GM21367 (cell line): ENCODE measurements at regions not wholly inside any gene's neighbourhood (a gene's known extent, or its start where the extent isn't known, plus 50 kb on each side); places are given as distances from the start of the nearest gene placed in this dataset.
"Not testable (repeated sequence)": the region's sequence is repeated elsewhere in the genome, so short reads cannot be mapped to it uniquely, and the experiment has no call there.

ENCODE experiments used
- ATAC-seq: cut with Tn5 transposase; IDR thresholded peaks from one replicate; pipeline ENCODE4 v1.9.1; 2021; ENCODE audit not compliant: unreplicated experiment

DNA sequence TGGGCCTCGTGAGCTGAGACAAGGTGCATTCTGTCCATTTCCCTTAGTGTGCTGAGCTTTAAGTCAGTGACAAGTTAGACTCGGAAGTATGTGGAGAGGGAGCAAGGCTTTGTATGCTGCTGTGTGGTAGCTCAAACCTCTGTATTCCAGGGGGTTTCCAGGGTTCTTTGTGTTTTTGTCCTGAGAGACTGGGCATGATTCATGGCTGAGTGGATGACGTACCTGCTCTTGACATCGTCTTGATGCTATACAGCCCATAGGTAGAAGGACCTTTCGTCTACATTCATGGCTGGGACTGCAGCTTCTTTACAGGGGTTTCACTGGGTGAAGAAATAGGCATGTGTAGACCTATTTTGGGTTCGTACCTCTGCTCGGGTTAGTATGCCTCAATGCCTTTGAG, 162.7 kb upstream of the WDR1 start:
- ATAC-seq, result no peak

DNA sequence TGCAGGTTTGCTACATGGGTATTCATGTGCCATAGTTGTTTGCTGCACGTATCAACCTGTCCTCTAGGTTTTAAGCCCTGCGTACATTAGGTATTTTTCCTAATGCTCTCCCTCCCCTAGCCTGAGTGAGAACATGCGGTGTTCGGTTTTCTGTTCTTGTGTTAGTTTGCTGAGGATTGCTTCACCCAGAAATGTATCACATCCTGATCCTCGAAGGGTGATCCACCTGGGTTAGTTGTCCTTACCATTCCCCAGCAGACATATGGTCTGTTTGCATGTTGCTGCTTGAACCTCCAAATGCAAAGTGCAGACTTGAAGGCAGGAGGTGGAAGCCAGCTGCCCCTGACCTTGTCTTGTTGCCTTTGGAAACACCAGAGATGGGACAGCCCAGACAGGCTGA, 161.5 kb upstream of the WDR1 start:
- ATAC-seq, result no peak

DNA sequence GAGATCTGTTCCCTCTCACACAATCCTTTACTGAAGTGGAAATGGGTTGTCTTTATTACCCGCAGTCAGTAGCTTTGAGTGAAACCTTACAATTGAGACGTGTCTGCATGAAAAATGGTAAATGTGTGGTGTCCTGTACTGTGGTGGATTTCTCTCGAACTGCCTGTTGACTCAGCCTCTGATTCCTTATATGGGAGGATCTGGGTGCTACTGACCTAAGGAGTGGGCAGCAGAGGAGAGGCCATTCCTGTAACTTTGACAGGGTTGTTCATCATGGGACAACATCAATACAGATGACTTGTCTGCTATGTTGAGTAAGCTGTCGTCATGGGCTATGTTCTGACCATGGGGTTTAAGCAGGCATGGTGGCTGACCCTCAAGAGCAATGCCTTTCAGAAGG, 159.6 kb upstream of the WDR1 start:
- ATAC-seq, result no peak

DNA sequence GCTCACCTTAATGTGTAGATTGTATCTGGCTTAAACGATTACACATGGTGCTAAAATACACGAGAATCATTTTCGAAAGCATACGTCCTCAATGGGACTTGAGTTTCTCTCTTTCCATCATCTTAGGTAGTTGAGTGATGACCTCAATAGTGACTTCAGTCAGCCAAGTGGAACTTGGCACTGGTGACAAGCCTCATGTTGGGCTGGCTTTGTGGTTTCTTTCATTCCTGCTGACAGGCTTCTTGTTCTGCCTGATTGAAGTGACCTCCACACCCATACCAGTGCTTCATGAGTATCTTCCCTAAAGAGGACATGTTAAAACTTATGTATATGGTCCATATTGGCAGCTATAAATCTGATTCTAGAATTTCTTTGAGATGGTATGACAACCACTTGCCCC, 159.1 kb upstream of the WDR1 start:
- no peak for ATAC-seq

DNA sequence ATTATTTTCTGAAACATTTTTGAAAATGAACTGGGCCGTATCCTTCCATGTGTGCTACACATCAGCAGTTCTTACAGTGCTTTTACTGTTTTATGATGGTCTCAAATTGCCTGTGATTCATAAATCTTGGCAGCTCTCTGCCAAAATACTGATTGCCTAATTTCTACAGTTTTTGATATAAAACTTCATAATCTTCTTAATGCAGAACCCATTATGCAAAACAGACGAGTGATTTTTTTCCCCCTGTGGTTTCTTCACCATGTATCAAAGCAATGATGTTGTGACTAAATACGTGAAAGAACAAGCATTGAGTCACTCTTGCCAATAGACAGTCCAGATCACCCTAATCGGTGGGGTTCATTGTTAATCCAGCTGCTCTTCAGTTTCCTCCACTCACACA, 156.4 kb upstream of the WDR1 start:
- no peak for ATAC-seq

DNA sequence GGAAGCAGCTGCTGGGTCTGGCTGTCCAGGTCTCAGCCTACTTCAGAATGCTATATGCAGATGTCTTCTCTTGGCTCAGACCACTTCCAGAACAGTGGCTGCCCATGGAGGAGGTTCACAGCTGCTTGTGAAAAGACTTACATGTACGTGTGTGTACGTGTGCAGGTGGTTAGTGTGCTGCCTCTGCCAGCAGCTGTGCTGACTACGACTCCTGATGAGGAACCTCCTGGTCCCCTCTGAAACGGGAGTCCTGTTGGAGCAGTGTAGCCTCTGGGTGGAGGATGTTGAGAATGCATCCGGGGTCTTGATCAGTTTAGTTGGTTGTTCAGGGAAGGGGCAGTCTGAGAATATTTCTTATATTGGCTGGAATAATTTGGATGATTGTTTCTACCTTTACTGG, 155.9 kb upstream of the WDR1 start:
- no peak for ATAC-seq

DNA sequence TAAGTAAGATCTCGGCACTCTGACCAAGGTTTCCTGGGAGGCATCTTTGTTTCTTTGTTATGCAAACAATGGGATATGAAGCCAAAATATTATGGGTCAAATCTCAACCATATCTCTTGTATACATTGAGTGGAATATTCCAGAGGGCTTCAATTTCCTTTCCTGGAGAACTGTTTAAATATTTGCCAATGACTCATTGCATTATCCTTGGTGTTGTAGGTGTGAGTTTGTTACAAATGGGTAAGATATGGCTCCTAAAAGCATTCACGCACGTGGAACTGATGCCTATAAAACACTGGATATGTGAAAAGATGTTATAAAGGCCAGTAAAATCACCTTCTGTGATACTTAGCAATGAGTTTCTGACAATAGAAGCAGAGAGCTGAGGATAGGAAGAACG, 150.5 kb upstream of the WDR1 start:
- no peak for ATAC-seq

DNA sequence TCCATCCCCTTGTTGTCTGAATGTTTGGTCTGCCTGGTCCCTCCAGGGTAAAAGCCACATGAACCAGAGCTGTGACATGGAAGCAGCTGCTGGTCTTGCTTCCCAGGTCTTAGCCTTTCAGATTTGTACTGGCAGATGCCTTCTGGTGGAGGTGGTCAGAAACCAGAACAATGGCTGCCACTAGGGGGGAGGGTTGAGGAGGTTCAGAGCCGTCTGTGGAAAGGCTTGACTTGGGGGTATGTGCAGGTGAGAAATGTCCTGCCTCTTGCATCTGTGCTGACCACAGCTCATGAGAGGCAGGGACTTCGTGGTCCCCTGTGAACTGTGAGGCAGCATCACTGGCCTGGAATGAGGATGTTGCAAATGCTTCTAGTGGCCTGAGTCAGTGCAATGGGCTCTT, 144.2 kb upstream of the WDR1 start:
- ATAC-seq, result no peak

DNA sequence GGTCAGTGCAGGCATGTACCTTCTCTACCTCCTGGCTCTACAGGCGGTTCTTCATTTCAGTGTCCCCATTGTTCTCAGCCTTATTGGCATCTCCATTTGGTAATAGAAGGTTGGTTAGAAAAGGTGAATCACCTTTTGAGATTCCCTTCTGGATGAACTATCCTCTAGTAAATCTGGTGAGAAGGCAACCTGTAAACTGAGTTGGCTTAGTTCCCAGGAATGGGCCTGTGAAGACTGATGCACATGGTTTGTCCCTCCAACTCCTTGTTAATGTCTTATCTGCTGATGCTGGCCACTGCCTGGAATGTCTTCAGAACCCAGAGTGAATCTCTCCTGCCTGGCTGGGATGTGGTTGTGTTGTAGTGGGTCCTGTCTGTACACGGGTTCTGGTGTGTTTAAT, 143.4 kb upstream of the WDR1 start:
- no peak for ATAC-seq

DNA sequence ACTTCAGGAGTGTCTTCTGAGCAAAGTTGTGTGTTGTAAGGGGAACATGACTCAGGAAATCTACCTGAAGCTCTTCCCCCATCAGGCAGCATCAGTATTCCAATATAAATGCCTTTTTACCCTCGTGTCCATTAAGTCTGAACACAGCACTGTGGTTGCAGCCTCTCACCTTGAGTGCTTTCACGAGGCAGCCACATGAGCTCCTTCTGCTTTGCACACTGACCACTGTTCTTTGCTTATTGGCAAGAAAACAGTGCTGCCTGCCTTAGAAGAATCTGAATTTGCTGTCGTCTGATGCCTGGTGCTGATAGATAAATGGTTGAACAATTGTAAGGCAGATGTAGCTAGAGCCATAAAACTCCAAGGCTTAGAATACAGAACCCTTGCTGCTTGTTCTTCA, 139.6 kb upstream of the WDR1 start:
- ATAC-seq, result no peak

DNA sequence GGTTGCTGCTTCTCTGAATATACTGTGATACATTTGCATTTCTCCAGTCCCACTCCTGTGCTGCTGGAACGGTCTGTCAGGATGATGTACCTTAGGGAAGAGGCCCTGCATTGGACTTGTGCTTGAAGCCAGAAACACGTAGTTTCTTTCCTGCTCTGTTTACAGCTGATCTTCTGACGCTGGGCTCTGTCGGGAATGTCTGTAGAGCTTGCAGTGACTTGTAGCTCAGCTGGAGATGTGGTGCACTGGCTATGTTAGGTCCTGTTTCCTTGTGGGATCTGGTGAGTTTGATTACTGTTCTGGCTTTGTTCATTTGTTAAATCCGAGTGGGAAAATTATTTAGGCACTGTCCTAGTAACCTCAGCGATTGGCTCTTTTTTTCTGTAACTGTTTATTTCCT, 137.2 kb upstream of the WDR1 start:
- no peak for ATAC-seq

DNA sequence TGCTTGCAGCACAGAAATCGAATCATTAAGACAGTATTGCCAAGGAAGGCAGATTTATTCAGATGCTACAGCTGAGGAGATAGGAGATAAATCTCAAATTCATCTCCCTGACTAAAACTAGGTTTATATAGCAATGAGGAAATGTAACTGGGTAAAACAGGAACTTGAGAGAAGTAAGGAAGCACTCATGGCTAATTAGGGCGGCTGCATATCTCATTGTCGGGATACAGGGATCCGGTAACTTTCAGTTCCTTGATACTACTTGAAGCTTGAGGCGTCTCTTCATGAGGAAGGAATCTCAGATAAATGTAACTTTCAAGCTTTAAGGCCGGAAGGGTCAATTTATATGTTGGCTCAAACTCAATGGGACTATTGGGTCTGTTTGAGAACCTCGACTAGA, 129.2 kb upstream of the WDR1 start:
- ATAC-seq, result no peak

DNA sequence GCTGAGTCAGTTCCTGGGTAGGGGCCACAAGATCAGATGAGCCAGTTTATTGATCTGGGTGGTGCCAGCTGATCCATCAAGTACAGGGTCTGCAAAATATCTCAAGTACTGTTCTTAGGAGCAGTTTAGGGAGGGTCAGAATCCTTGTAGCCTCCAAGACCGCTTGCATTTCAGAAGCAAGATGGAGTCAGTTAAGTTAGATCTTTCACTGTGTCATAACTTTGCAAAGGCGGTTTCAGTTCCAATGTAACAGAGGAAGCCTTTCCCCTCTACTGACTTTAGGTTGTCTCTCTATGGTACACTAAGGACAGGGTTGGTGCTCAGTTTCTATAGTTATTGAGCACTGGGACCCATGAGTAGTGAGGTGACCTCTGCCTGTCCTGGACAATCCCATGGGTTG, 127.3 kb upstream of the WDR1 start:
- ATAC-seq, result no peak

DNA sequence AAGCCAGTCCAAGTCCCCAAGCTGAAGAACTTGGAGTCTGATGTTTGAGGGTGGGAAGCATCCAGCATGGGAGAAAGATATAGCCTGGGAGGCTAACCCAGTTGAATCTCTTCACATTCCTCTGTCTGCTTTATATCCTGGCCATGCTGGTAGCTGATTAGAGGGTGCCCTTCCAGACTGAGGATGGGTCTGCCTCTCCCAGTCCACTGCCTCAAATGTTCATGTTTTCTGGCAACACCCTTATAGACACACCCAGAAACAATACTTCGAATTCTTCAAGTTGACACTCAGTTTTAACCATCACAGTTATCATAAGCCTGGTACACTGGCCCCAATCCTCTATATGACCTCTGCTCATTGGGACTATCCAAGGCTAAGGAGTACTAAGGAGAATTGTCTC, 124.1 kb upstream of the WDR1 start:
- no peak for ATAC-seq

DNA sequence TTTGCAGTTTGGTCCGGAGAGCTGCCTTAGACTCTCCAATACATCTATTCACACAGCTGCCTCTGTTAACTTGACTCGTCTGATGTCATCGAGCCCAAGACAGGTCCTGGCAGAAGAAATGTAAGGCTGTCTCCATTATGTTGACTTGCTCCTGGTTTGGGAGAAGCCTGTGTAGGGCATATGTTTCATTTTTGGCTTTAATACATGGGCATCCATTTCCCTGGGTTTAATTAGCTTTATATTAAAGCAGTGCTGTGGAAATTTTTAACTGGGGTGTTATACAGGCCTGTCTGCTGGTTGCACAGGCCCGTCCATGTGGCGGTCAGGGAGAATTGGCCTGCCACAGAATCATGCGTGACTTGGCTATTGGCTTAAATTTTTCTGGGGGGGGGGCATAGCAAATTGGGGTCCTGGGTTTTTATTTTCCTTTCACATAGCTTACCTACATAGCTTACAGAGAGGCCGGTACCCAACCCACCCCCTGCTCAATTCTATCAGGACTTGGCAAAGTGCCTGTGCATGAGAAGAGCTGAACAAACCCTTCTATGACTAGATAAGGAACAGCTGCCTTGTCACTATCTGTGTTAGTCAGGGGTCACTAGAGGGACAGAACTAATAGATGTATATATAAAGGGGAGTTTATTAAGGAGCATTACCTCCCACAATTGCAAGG, 123.5 kb upstream of the WDR1 start:
- ATAC-seq, result no peak

DNA sequence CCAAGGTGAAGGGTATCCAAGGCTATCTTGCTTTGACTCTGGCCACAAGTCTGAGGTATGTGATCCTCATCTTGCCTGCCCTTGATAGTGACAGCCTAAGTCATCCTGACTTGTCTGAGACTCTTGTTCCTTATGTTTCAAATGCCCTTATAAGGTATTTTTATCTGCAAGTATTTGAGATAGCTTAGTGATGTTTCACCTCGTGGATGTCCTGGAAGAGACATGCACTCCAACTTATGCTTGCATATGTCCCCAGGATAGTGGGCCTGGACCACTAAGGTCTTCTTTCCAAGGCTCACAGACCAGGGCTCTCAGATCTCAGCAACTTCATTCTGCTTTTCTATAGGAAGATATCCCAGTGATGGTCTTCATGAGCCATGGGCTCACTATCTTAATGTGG, 120.5 kb upstream of the WDR1 start:
- ATAC-seq, result no peak

DNA sequence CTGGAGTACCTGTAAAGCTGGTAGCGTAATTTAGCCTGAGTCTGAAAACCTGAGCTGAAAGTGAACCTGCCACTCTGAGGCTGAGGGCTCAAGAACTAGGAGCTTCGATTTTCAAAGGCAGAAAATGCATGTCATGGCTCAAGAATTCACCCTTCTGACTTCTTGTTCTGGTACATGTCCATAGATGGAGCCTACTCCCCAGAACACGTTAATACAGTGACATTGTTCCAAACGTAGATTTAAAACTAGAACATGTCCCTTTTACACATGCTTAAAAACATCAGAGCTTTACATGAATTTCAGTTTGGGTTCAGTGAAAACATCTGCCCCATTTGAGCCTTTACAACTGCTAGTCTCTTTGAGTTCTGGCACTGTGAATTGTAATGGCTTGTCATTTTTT, 115.5 kb upstream of the WDR1 start:
- ATAC-seq, result no peak

DNA sequence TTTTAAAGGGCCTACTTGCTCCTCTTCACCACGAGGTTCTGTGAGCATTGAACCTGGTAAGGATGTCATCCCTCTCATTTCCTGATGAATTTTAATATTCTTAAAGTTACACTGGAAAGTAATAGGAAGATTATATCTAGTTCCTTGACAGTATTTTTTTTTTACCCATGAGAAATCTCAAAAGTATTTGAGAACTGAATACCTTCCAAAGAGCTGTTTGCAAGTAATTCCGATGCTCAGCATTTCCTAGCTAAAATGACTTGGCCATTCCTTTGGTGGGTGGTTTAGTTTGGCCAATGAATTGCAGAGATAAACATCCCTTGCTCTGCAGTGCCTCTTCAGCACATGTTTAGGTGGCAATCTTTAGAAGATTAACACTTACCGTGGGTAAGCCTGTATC, 110.2 kb upstream of the WDR1 start:
- ATAC-seq, result no peak

DNA sequence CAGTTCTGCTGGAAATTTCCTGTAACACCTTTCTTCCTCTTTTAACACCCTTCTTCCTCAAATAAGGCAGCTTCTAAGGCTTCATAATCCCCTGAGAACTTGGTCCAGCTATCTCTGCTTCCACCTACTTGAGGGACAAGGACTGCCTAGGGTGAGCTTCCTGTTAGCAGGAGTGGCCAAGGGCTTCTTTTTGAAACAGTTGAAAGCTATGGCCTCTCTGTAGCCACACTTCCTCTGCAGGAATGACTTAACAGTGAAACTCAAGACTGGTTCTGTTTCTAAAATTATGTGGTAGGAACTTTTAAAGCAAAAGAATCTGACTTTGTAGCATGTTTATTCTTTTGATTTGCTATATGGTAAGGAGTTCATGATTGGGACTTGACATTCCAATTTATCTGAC, 108.5 kb upstream of the WDR1 start:
- ATAC-seq, result no peak

DNA sequence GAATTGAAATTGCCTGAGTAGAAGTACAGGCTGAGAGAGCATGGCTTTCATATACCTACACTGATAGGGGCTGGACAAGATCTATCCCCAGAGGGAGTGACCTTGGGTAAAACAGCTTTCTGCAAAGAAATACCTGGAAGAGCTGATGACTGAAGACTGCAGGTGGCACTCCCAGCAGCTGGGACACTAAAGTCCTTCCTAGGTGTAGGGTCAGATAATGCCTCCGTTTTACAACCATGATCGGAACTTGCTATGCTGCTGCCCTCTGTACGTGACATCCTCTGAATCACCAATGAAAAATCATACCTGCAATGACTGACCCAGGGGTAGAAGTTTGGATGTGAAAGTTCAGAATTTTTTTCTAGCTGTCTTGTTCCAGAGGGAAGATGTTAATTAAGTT, 107.2 kb upstream of the WDR1 start:
- ATAC-seq, result no peak

DNA sequence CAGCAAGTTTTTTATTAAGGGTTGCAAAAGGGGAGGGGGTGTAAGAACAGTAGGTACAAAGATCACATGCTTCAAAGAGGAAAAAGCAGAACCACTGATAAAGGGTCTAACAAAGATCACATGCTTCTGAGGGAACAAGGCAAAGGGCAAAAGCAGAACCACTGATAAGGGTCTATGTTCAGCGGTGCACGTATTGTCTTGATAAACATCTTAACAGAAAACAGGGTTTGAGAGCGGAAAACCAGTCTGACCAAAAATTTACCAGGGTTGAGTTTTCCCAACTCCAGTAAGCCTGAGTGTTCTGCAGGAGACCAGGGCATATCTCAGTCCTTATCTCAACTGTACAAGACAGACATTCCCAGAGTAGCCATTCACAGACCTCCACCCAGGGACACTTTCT, 96.9 kb upstream of the WDR1 start:
- ATAC-seq, result not testable (repeated sequence)

DNA sequence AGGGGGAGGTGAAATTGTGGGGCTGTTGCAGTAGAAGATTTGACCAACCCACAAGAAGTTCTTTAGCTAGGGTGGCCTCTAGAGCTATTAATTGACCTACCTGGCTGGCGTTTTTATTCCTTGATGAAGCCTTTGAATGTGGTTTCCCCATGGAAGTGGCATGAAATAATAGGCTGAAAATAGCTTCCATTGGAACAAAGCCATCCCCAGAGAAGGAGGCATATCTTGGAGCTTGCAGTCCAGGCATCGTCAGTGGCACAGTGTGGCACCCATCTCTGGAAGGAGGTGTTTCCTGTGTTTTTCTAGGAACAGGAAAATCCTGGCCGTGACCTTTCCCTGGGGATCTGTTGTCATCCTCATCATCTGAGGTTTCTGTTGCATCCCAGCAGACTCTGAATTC, 96.3 kb upstream of the WDR1 start:
- no peak for ATAC-seq

DNA sequence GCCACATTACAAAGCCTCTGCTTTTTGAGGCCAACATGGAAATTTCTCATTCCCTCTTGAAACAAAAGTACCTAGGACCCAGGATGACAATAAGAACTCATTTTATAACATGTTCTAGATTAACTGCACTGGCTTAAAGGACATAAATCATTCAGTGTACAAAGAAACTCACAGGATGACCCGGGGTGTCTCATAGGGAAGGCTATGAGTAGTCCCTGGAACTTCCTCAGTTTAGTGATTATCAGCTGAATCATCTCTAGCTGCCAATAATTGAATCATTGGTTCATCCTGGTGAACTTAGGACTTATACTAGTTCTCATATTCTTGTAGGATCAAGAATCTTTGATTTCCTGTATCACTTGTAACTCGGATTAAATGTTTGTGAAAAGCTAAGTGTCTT, 95.8 kb upstream of the WDR1 start:
- ATAC-seq, result no peak

DNA sequence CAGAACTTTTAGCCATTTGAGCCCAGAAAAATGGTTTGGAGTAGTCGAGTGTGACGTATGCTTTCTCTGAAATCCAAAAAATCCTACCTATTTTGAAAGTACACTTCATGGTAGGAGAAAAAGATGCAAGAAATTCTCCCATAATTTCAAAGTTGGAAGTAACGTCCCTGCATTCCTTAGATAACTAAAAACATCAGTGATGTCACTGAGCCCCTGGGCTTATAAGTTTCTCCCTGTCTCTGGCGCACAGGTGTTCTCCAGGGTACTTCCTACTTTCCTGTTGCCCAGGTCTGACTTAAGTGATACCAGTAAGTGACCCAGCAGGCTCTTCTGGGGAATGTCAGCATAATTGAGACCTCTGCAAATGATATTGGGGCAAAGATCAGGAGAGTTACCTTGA, 90.5 kb upstream of the WDR1 start:
- ATAC-seq, result no peak
